ENCODE measurements at regions not wholly inside any gene's neighbourhood (a gene's known extent, or its start where the extent isn't known, plus 50 kb on each side); places are given as distances from the start of the nearest gene placed in this dataset.

DNA sequence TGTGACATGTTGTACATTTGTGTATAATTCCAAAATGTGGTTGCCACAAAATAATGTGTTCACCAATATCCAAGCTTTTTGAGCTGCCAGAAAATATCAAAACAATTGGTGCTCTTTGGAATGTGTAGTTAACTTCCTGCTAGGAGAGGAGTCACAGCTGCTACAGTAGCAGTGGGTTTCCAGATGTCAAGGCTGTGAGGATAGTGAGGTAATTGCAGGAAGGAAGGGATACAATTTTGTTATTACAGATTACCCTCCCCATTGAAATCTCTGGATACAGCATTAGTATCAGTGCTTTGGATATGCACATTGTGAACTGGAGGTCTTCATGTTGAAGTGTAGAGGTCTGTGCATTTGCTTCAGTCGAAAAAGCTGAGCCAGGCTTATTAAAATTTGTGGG, 253.2 kb downstream of the PTPRC start:
- Mint-ChIP-seq H3K27ac (no peak overlapping the region), H3K36me3 (ENCODE audit: insufficient read depth in 2 of 2) (peaks cover 0 to 7% of the 10 kb centered on the region in 2 donors), H3K27me3 (ENCODE audit: low read depth) (no peaks in the 10 kb centered on the region), H3K4me1 (ENCODE audit: low read depth) (peaks cover 5% of the 10 kb centered on the region), H3K4me3 (no peak overlapping the region), H3K9me3 (no peaks in the 10 kb centered on the region)
- ATAC-seq (replicated peaks in 1 of 2), result no peak
- no peak for DNase-seq

DNA sequence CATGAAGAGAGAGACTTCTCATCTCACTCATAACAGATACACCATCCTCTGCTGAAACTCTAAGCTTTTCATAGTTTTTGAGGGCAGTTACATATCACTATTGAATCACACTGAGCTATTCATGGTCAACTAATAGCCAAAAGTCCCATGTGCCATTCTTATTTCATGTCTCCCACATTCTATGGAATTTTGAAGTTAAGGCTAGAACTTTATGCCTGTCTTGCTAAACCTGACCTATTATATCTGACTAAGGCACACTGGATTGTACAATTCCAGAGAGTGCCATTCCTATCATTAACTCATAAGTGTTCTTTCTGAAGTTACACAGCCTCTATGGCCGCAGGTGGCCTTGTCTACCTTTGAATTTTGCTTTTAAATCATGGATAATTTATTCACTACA, 254.3 kb downstream of the PTPRC start:
- DNase-seq, result no peak
- Mint-ChIP-seq H3K36me3 (ENCODE audit: insufficient read depth in 2 of 2) (peaks cover 0 to 7% of the 10 kb centered on the region in 2 donors), H3K4me1 (ENCODE audit: low read depth) (peaks cover 5% of the 10 kb centered on the region), H3K4me3 (no peak overlapping the region), H3K27me3 (ENCODE audit: low read depth) (no peaks in the 10 kb centered on the region), H3K27ac (no peak overlapping the region), H3K9me3 (no peaks in the 10 kb centered on the region)
- no peak for ATAC-seq (replicated peaks in 1 of 2)

DNA sequence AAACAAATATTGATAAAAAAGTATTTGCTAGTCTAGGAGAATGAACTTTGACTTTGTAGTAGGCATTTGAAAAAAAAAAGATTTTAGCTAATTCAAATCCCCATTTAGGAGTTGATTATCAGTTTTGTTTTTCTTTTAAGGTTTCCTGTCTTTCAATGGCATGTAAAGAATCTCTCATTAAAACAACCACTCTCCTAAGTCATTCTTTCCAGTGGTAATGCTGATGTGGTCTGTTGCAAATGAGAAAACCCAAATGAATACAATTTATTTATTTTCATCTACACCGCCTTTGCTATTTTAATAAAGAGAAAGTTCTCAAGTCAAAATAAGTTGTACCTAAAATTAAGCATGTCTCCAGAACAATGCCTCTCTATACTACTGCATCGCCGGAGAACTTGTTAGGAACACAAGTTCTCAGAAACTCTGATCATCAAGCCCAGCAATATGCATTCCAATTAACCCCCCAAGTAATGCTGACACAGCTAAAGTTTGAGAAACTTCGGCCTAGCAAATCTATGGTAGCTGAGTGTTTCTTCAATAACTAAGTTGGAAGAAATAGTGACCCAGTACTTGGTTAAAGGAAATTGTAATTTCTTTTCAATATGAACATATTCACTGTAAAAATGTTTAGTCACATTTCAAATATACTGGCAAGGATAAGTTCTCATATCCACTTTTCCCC, 255.1 kb downstream of the PTPRC start:
- Mint-ChIP-seq H3K27ac (no peak overlapping the region), H3K27me3 (ENCODE audit: low read depth) (no peaks in the 10 kb centered on the region), H3K4me3 (no peak overlapping the region), H3K36me3 (ENCODE audit: insufficient read depth in 2 of 2) (peaks cover 0 to 7% of the 10 kb centered on the region in 2 donors), H3K4me1 (ENCODE audit: low read depth) (peaks cover 5% of the 10 kb centered on the region), H3K9me3 (no peaks in the 10 kb centered on the region)
- ATAC-seq (replicated peaks in 1 of 2) (no peak), DNase-seq (no peak)

DNA sequence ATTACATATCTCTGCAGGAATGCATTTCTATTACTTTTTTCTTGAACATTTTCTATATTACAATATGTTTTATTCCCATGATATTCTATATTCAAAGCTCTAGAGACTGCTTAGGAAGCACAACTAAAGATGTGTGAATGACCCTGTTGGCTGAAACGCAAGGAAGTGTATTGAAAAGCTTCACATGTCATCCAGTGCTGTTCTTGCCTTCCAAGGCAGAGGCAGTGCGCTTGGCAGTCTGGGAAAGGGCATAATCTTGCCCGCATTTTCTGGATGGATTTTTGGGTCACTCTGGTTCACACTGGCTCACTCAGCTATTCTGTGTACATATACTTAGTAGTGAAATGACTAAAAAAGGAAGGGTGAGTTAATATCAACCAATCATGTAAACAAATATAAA, 262.4 kb downstream of the PTPRC start:
- ATAC-seq (replicated peaks in 1 of 2) (no peak), DNase-seq (no peak)
- no peaks in the 10 kb centered on the region for H3K9me3 Mint-ChIP-seq
- H3K36me3 Mint-ChIP-seq (ENCODE audit: insufficient read depth in 2 of 2), result peaks cover 2 to 9% of the 10 kb centered on the region in 2 donors
- H3K27ac Mint-ChIP-seq, result no peak overlapping the region
- H3K27me3 Mint-ChIP-seq (ENCODE audit: low read depth), result no peaks in the 10 kb centered on the region
- peaks cover 18% of the 10 kb centered on the region for H3K4me1 Mint-ChIP-seq (ENCODE audit: low read depth)
- no peak overlapping the region for H3K4me3 Mint-ChIP-seq

DNA sequence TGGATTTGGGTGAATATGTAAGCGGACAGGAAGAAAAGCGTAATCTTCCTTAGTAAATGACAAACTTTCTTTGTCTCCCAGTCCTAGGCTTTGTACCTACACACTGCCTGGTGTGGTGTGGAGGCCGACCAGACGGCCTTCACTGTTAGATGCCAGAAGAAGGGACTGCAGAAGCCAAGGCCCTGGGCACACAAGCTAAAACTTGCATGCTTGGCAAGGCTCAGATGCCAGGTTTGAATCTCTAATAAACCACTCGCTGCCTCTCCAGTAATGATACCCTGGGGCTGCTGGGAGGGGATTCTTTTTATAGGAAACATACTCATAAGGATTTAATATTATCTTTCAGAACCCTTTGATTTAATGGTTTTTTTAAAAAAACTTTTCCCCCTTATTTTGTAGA, 263.8 kb downstream of the PTPRC start:
- peaks cover 2 to 11% of the 10 kb centered on the region in 2 donors for H3K36me3 Mint-ChIP-seq (ENCODE audit: insufficient read depth in 2 of 2)
- no peaks in the 10 kb centered on the region for H3K27me3 Mint-ChIP-seq (ENCODE audit: low read depth)
- peak overlapping the region; percentile 96 for H3K27ac Mint-ChIP-seq
- peak overlapping the region; percentile 1 to 43 for H3K4me3 Mint-ChIP-seq
- peaks cover 32% of the 10 kb centered on the region for H3K4me1 Mint-ChIP-seq (ENCODE audit: low read depth)
- no peak for DNase-seq
- no peaks in the 10 kb centered on the region for H3K9me3 Mint-ChIP-seq
- peak; percentile 9 to 21 for ATAC-seq (replicated peaks in 1 of 2)

DNA sequence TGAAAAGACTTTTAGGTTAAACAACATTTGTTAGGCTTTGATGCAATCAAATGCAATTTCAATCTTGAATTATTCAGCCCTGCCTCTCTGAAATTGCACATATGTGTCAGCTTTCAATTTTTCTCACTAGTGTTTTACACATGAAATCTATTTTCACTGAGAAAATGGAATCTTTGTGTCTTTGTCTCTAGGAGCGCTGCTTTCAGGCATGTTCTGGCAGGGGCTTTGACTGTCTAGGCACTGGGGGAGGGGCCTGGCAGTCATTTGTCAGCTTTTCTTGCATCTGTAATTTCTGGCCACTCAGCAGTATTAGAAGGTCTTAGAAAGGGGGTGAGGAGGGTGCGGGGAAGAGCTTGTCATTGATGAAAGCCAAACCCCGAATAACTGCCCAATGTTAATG, 264.4 kb downstream of the PTPRC start:
- peak; percentile 74 to 80 for ATAC-seq (replicated peaks in 1 of 2)
- Mint-ChIP-seq H3K27me3 (ENCODE audit: low read depth) (no peaks in the 10 kb centered on the region), H3K9me3 (no peaks in the 10 kb centered on the region)

DNA sequence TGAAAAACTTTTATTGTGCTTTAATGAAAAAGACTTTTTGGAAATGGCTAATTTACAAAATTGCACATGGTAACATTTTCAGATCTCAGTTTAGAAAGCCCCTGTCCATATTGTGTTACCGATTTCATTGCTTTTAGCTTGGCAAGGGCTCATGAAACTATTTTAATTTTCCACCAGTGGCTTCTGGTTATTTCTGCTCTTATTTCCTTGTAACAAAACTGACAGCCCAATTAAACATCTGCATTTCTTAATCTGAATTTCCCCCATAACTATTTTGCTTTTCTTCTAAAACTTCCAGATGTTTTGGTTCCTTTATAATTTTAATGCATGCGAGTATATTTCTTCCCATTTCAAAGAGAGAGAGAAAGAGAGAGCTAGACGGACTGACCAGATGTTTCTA, 264.8 kb downstream of the PTPRC start:
- ATAC-seq (replicated peaks in 1 of 2), result no peak
- Mint-ChIP-seq H3K27ac (peak overlapping the region; percentile 75), H3K9me3 (no peaks in the 10 kb centered on the region), H3K4me3 (peak overlapping the region; percentile 37 to 51), H3K4me1 (ENCODE audit: low read depth) (peaks cover 32% of the 10 kb centered on the region), H3K27me3 (ENCODE audit: low read depth) (no peaks in the 10 kb centered on the region), H3K36me3 (ENCODE audit: insufficient read depth in 2 of 2) (peaks cover 2 to 11% of the 10 kb centered on the region in 2 donors)
- DNase-seq, result no peak

More for the DNA sequence above, 264.4 kb downstream of the PTPRC start:
- Mint-ChIP-seq H3K36me3 (ENCODE audit: insufficient read depth in 2 of 2) (peaks cover 2 to 11% of the 10 kb centered on the region in 2 donors), H3K4me1 (ENCODE audit: low read depth) (peaks cover 32% of the 10 kb centered on the region), H3K27ac (peak overlapping the region; percentile 96), H3K4me3 (peak overlapping the region; percentile 43 to 45)
- peak in 1 of 2 donors; percentile 29 for DNase-seq

DNA sequence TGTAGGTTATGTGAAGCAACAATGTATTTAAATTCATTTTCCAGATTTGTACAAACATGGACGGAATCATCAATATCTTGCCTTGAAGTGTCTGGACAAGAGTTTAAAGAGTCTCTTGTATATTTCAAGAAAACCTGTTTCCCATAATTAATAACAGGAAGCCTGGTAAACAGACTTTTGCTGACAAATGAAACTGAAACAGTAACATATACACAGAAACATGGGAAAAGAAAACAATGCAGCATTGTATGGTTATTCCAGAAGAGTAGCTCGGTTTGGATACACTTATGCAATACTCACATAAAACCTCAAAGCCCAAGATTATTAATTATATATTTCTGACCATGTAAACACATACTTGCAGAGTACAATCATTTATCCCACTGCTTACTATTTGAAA, 265.5 kb downstream of the PTPRC start:
- peaks cover 32% of the 10 kb centered on the region for H3K4me1 Mint-ChIP-seq (ENCODE audit: low read depth)
- no peaks in the 10 kb centered on the region for H3K9me3 Mint-ChIP-seq
- H3K27me3 Mint-ChIP-seq (ENCODE audit: low read depth), result no peaks in the 10 kb centered on the region
- DNase-seq (no peak), ATAC-seq (replicated peaks in 1 of 2) (no peak)
- H3K36me3 Mint-ChIP-seq (ENCODE audit: insufficient read depth in 2 of 2), result peaks cover 2 to 8% of the 10 kb centered on the region in 2 donors
- H3K4me3 Mint-ChIP-seq, result no peak overlapping the region
- H3K27ac Mint-ChIP-seq, result no peak overlapping the region

DNA sequence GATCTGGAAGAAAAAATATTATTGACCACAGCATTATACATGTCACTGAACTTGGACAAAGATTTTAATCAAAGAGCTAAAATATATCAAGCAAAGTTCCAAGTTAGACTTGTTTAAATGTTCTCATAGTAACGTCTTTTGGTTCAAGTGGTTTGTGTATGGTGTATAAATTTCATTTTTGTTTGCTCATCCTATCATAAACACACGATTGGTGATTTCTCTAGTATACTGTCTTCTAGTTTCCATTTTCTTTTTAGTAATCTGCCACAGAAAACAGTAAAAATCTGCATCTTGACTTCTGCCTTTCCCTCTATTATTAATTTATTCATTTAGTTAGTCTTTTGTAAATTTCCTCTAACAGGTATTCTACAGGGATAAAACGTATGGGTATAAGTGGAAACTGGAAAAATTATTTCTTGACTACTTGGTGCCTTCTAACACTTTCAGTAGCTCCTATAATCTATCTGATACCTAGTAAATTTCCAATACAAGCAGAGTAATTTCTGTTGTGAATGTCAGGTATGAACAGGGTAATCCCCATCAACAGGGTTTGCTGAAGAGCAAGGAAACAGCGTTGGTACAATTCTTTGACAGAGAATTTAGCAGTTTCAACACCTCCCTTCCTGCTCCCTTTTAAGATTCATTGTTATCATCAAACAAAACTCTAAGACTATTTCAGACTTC, 268.0 kb downstream of the PTPRC start:
- H3K27me3 Mint-ChIP-seq (ENCODE audit: low read depth), result no peaks in the 10 kb centered on the region
- H3K36me3 Mint-ChIP-seq (ENCODE audit: insufficient read depth in 2 of 2), result peaks cover 0 to 3% of the 10 kb centered on the region in 2 donors
- peak overlapping the region; percentile 54 to 75 for H3K4me3 Mint-ChIP-seq
- H3K4me1 Mint-ChIP-seq (ENCODE audit: low read depth), result peaks cover 48% of the 10 kb centered on the region
- H3K9me3 Mint-ChIP-seq, result peaks cover 0 to 2% of the 10 kb centered on the region in 2 donors
- H3K27ac Mint-ChIP-seq, result peak overlapping the region; percentile 39
- ATAC-seq (replicated peaks in 1 of 2), result peak; percentile 54 to 55
- DNase-seq, result no peak

DNA sequence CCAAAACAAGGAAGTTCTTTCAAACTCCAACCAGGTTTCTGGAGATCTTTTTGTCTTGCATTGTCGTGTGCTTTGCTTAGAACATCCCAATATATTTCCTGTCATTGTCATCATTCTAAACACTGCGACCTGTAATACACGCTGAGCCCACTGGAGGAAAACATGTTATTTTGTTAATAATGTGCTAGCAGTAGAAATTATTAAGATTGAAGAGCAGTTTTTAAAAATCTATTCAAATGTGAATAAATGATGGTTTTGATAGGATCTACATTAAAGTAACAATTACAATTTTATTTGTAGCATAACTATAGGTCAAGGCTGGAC, 268.5 kb downstream of the PTPRC start:
- H3K9me3 Mint-ChIP-seq, result peaks cover 0 to 2% of the 10 kb centered on the region in 2 donors
- no peak for DNase-seq
- H3K36me3 Mint-ChIP-seq (ENCODE audit: insufficient read depth in 2 of 2), result peaks cover 0 to 3% of the 10 kb centered on the region in 2 donors
- ATAC-seq (replicated peaks in 1 of 2), result peak; percentile 41 to 45
- H3K27ac Mint-ChIP-seq, result peak overlapping the region; percentile 39
- peaks cover 48% of the 10 kb centered on the region for H3K4me1 Mint-ChIP-seq (ENCODE audit: low read depth)
- H3K4me3 Mint-ChIP-seq, result peak overlapping the region; percentile 54 to 75
- H3K27me3 Mint-ChIP-seq (ENCODE audit: low read depth), result no peaks in the 10 kb centered on the region

DNA sequence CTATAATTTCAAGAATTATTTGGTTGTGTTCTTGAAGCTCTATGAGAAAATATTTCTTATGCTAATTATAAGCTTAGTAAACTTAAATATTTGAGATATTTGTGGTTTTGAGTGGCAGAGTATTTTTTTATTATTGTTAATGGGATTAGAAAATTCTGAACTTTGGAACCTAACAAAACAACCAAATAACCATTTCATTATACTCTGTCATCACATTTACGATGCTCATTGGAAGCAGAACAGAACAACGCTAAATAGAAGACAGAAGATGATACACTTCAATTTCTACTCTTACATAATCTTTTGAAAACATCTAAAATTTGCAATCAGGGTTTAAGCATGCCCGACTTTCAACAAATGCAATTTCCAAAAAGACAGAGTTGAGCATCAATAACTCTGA, 270.2 kb downstream of the PTPRC start:
- peaks cover 0 to 3% of the 10 kb centered on the region in 2 donors for H3K36me3 Mint-ChIP-seq (ENCODE audit: insufficient read depth in 2 of 2)
- H3K27me3 Mint-ChIP-seq (ENCODE audit: low read depth), result no peaks in the 10 kb centered on the region
- peaks cover 0 to 2% of the 10 kb centered on the region in 2 donors for H3K9me3 Mint-ChIP-seq
- peaks cover 36% of the 10 kb centered on the region for H3K4me1 Mint-ChIP-seq (ENCODE audit: low read depth)
- no peak overlapping the region for H3K4me3 Mint-ChIP-seq
- no peak overlapping the region for H3K27ac Mint-ChIP-seq
- DNase-seq, result no peak
- no peak for ATAC-seq (replicated peaks in 1 of 2)

DNA sequence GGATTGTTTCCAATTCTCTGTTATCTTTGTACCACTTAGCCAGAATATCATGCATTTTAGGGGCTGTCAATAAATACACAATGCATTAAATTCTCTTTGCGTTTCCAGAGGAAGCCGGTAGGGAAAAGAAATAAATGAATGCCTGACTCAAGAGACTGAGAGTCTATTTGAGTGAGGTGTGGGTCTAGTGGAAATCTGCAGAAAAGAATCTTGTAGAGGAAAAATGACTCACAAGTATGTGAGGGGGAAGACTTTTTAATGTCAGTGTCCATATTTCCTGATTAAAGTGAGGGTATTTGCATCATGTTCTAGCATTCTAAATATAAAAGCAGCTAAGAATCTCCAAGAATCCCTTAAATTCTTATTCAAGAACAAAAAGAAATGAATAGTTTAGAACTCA, 271.1 kb downstream of the PTPRC start:
- H3K9me3 Mint-ChIP-seq, result peaks cover 0 to 2% of the 10 kb centered on the region in 2 donors
- no peak for DNase-seq
- H3K27ac Mint-ChIP-seq, result no peak overlapping the region
- peaks cover 0 to 3% of the 10 kb centered on the region in 2 donors for H3K36me3 Mint-ChIP-seq (ENCODE audit: insufficient read depth in 2 of 2)
- no peaks in the 10 kb centered on the region for H3K27me3 Mint-ChIP-seq (ENCODE audit: low read depth)
- H3K4me3 Mint-ChIP-seq, result no peak overlapping the region
- ATAC-seq (replicated peaks in 1 of 2), result no peak
- H3K4me1 Mint-ChIP-seq (ENCODE audit: low read depth), result peaks cover 30% of the 10 kb centered on the region

DNA sequence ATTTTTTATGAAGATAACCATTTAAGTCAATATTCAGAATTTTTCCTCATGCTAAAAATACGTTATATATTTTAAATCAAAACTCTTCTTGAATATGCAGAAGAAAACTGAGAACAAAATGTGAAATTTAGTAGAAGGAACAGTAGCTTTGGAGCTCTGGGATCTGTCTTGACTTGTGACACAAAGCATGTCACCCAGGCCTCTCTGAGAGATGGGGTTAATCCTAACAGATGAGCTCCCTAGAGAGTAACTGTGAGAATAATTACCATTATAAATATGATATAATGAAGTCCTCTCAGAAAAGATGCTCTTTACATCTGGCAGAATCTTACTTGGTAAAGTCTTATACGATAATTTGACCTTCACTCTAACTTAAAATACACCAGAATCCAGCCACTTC, 272.0 kb downstream of the PTPRC start:
- no peaks in the 10 kb centered on the region for H3K27me3 Mint-ChIP-seq (ENCODE audit: low read depth)
- DNase-seq (no peak), ATAC-seq (replicated peaks in 1 of 2) (no peak)
- H3K9me3 Mint-ChIP-seq, result peaks cover 0 to 2% of the 10 kb centered on the region in 2 donors
- H3K4me1 Mint-ChIP-seq (ENCODE audit: low read depth), result peaks cover 30% of the 10 kb centered on the region
- no peak overlapping the region for H3K27ac Mint-ChIP-seq
- H3K36me3 Mint-ChIP-seq (ENCODE audit: insufficient read depth in 2 of 2), result peaks cover 0 to 3% of the 10 kb centered on the region in 2 donors
- no peak overlapping the region for H3K4me3 Mint-ChIP-seq
